HAP-1 (cell line): ENCODE measurements at regions not wholly inside any gene's neighbourhood (a gene's known extent, or its start where the extent isn't known, plus 50 kb on each side); places are given as distances from the start of the nearest gene placed in this dataset.

ENCODE experiments used
- DNase-seq, 2 experiments: peaks; one replicate each; pipeline ENCODE4 v3.0.0-alpha.2; 2016 to 2020; ENCODE audit warnings: low spot score in 2 of 2
- H3K27me3 ChIP-seq: fragments of 250-450 bp; sonication (Bioruptor Pico); 2 replicates; pipeline ENCODE4 v1.5.1; 2020; ENCODE audit warnings: low read depth, mild to moderate bottlenecking, moderate library complexity
- H3K36me3 ChIP-seq: fragments of 250-450 bp; sonication (Bioruptor Pico); replicated peaks from 2 replicates; pipeline ENCODE4 v1.5.1; 2020; ENCODE audit warnings: mild to moderate bottlenecking
- H3K4me1 ChIP-seq: fragments of 250-450 bp; sonication (Bioruptor Pico); 2 replicates; pipeline ENCODE4 v1.5.1; 2020; ENCODE audit warnings: mild to moderate bottlenecking
- H3K4me3 ChIP-seq: fragments of 250-450 bp; sonication (Bioruptor Pico); 2 replicates; pipeline ENCODE4 v1.5.1; 2020; ENCODE audit warnings: mild to moderate bottlenecking, moderate library complexity
- H3K9me3 ChIP-seq: fragments of 250-450 bp; sonication (Bioruptor Pico); 2 replicates; pipeline ENCODE4 v1.5.1; 2020; ENCODE audit warnings: mild to moderate bottlenecking, moderate library complexity
- in situ Hi-C: fragments of 300-500 bp; cut with MboI; formaldehyde crosslinking; loops from 3 replicates; pipeline ENCODE4 v1.14.3; 2020; ENCODE audit warnings: low sequenced_read_pairs, inconsistent platforms, mixed read lengths

DNA sequence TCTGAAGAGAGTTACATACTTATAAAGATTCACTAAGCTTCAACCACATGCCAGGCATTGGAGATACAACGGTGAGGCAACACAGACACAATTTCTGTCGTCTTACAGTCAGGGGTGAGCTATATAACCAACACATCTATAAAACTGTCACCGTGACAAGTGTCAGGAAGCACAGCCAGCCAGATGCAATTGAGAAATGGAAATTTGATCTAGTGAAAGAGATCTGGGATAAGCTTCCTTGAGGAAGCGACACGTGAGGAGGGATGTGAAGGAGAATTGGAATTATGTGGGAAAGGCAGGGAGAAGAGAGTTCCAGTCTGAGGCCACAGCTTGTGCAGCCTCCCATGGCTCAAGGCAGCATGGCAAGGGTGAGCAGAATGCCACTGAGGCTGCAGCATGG lies 50.9 kb upstream of the ZNF354B start:
- no peaks in the 10 kb centered on the region for H3K36me3 ChIP-seq
- in situ Hi-C loops: no loop called here
- no peaks in the 10 kb centered on the region for H3K9me3 ChIP-seq
- DNase-seq: no peak
- H3K4me3 ChIP-seq: no peak overlapping the region
- H3K27me3 ChIP-seq: no peaks in the 10 kb centered on the region
- H3K4me1 ChIP-seq: no peaks in the 10 kb centered on the region

DNA sequence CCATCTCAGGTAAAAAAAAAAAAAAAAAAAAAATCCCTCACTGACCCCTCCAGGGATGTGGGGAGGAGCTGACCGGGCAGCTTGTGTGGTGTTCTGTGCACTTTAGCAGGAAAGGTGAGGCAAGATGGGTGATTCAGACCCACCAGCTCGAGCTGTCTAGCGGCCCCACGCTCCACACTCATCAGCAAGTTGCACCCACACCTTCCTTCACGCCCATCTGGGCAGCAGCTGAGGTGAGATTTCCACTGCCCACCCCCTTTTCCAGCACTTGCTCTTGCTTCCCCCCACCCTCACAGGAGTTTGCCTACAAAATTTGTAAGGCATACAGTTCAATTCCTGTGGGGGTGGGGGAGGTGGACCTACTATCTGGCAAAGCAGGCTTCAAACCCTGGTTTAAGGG lies 58.7 kb upstream of the ZNF354B start:
- DNase-seq: no peak
- no peak overlapping the region for H3K4me3 ChIP-seq
- in situ Hi-C loops: no loop called here
- no peaks in the 10 kb centered on the region for H3K36me3 ChIP-seq
- no peaks in the 10 kb centered on the region for H3K9me3 ChIP-seq
- no peaks in the 10 kb centered on the region for H3K27me3 ChIP-seq
- no peaks in the 10 kb centered on the region for H3K4me1 ChIP-seq

DNA sequence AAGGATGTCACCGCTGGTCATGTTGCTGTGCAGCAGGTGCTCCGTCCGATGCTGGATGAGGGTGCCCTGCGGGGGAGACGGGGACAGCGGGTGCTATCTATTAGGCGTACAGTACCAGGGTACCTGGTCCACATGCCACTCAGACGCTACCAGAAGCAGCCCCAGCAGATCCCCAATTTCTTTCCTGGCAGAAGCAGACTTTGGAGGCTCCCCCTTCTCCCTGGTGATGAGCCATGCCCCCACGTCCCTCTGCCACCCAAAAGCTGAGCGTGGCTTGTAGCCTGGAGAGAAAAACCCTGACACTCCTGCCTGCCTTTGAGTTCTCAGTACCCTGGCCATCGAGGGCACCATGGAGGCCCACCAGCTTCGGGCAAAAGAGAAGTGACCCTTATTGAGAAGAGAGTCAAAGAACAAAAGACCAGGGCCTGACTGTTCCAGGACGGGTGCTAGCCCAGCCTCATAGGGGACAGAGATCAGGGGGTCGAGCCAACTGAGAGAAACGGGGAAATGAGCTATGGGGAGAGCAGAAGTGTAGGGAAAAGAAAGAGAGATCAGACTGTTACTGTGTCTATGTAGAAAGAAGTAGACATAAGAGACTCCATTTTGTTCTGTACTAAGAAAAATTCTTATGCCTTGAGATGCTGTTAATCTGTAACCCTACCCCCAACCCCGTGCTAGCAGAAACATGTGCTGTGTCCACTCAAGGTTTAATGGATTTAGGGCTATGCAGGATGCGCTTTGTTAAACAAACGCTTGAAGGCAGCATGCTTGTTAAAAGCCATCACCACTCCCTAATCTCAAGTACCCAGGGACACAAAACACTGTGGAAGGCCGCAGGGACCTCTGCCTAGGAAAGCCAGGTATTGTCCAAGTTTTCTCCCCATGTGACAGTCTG lies 62.0 kb upstream of the ZNF354B start:
- H3K4me3 ChIP-seq: no peak overlapping the region
- no peaks in the 10 kb centered on the region for H3K27me3 ChIP-seq
- no peak for DNase-seq
- in situ Hi-C loops: no loop called here
- H3K36me3 ChIP-seq: no peaks in the 10 kb centered on the region
- no peaks in the 10 kb centered on the region; the same call in 1 of the 2 replicates for H3K9me3 ChIP-seq
- H3K4me1 ChIP-seq: no peaks in the 10 kb centered on the region

DNA sequence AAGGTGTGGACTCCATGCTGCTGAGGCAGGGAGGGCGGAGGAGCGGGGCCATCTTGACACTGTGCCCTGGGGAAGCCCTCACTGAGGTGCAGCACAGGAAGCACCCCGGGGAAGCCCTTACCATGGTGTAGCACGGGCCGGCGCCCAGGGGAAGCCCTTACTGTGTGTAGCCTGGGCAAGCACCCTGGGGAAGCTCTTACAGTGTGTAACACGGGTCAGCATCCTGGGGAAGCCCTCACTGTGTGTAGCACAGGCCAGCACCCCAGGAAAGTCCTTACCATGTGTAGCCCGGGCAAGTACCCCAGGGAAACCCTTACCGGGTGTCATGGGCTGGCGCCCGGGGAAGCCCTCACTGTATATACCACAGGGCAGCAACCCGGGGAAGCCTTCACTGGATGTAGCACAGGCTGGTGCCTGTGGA lies 62.6 kb upstream of the ZNF354B start:
- no peaks in the 10 kb centered on the region for H3K36me3 ChIP-seq
- H3K4me3 ChIP-seq: no peak overlapping the region
- no peak for DNase-seq
- H3K4me1 ChIP-seq: no peaks in the 10 kb centered on the region
- no peaks in the 10 kb centered on the region for H3K27me3 ChIP-seq
- in situ Hi-C loops: no loop called here
- no peaks in the 10 kb centered on the region; the same call in 1 of the 2 replicates for H3K9me3 ChIP-seq

DNA sequence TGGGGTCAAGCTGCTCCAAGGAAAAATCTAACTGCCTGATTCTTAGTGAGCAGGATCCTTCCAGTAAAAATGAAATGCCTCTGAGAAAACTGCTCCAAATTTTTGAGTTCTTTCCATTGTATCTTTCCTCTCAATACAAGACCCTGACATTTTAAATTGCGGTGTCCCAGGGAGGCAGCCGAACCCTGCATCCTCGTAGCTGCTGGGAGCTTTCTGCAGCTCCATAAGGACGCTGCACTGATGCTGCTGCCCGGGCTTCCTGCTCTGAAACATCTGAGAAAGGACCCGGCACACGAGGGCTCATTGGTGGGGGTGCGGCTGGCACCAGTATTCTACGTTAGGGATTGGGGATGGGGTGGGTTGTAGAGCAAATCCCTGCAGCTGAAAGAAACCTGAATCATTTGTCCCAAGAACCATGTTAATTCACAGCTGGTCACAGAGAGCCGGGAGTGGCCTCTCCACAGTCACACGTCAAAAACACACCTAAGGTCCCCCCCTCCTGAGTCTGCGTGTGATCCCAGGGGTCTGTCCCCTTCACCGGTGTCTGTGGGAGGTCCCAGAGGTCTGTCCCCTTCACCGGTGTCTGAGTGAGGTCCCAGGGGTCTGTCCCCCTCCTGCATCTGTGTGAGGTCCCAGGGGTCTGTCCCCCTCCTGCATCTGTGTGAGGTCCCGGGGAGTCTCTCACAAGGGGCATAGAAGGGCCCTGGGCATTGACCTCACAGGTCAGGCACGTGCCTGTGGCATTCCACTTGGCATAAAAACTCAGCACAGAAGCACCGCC lies 63.4 kb upstream of the ZNF354B start:
- no peaks in the 10 kb centered on the region for H3K27me3 ChIP-seq
- no peak for DNase-seq
- H3K4me3 ChIP-seq: no peak overlapping the region
- in situ Hi-C loops: no loop called here
- no peaks in the 10 kb centered on the region for H3K36me3 ChIP-seq
- no peaks in the 10 kb centered on the region; the same call in 1 of the 2 replicates for H3K9me3 ChIP-seq
- no peaks in the 10 kb centered on the region for H3K4me1 ChIP-seq

DNA sequence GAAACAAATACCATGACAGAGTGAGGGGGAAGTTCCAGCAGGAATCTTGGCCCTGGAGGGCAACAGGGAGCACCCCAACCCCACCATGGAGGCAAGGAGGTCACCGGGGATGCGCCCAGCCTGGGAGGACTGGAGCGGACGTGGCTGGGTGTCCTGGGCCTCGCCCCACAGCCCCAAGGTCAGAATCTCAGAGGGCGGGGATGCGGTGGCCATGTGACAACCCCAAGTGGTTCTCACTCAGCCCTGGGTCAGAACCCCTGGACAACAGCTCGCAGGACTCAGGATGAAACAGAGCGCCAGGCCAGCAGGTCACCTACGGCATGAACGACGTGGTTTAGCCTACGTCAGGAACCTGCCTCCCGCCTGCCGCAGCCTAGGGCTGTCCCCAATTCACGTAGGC lies 64.0 kb upstream of the ZNF354A start:
- no peaks in the 10 kb centered on the region for H3K27me3 ChIP-seq
- DNase-seq: no peak
- H3K4me3 ChIP-seq: no peak overlapping the region
- H3K9me3 ChIP-seq: no peaks in the 10 kb centered on the region; the same call in 1 of the 2 replicates
- H3K36me3 ChIP-seq: no peaks in the 10 kb centered on the region
- H3K4me1 ChIP-seq: no peaks in the 10 kb centered on the region
- in situ Hi-C loops: no loop called here

DNA sequence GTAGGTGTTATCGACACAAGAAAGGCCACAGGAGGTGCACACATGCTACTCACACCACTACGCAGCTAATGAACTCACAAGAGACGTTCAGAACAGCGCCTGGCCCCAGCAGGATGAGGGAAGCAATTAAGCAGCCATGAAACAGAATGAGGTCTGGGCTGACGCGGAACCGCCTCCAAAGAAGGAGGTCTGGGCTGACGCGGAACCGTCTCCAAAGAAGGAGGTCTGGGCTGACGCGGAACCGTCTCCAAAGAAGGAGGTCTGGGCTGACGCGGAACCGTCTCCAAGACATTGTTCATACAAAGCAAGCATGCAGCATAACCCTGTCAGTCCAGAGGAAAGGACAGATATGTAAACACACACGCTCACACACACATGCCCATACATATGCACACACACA lies 63.2 kb upstream of the ZNF354A start:
- H3K9me3 ChIP-seq: no peaks in the 10 kb centered on the region; the same call in 1 of the 2 replicates
- H3K4me3 ChIP-seq: no peak overlapping the region
- no peak for DNase-seq

DNA sequence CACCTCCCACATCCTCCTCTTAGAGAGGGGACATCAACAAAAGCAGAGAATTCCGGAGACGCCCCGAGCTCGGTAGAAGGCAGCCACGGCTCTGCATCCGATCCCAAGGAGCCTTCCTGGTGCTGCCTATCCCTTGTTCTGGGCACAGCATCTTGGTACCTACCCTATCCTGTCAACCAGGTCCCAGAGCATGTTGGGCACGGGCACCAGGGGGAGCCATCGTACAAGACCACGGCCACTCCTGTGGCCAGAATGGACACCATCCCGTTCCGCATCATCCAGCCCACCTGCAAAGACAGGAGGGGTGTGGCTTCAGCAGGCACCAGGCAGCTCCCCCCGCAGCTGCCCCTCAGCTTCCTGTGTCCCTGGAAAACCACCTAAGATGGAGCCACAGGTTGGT lies 62.7 kb upstream of the ZNF354A start:
- peak; percentile 12 to 80 for DNase-seq
- H3K4me3 ChIP-seq: no peak overlapping the region
- in situ Hi-C loops: no loop called here
- H3K9me3 ChIP-seq: no peaks in the 10 kb centered on the region; the same call in 1 of the 2 replicates
- no peaks in the 10 kb centered on the region for H3K27me3 ChIP-seq
- H3K36me3 ChIP-seq: no peaks in the 10 kb centered on the region
- no peaks in the 10 kb centered on the region for H3K4me1 ChIP-seq

More for the DNA sequence above, 63.2 kb upstream of the ZNF354A start:
- no peaks in the 10 kb centered on the region for H3K27me3 ChIP-seq
- H3K36me3 ChIP-seq: no peaks in the 10 kb centered on the region
- H3K4me1 ChIP-seq: no peaks in the 10 kb centered on the region
- in situ Hi-C loops: no loop called here

DNA sequence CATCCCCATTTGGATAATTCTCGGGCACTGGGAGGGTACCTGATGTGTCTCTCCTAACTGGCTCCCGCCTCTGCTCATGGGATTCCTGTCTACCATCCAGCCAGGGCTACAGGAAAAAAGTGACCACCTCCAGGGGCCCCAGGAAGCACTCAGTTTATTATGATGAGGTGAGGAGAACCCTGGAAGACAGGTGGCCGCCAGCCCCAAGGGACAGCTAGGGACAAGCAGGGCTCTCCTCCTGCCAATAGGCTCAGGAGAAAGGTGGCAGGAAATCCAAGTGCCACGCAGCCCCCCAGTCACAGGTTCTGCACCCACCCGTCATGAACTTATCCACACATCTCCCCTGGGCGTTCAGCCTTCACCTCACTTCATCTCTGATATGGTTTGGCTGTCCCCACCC lies 61.5 kb upstream of the ZNF354A start:
- no peak for DNase-seq
- Histone ChIP-seq H3K36me3 (no peaks in the 10 kb centered on the region), H3K4me3 (no peak overlapping the region), H3K27me3 (no peaks in the 10 kb centered on the region), H3K4me1 (no peaks in the 10 kb centered on the region), H3K9me3 (no peaks in the 10 kb centered on the region; the same call in 1 of the 2 replicates)
- in situ Hi-C loops: no loop called here

DNA sequence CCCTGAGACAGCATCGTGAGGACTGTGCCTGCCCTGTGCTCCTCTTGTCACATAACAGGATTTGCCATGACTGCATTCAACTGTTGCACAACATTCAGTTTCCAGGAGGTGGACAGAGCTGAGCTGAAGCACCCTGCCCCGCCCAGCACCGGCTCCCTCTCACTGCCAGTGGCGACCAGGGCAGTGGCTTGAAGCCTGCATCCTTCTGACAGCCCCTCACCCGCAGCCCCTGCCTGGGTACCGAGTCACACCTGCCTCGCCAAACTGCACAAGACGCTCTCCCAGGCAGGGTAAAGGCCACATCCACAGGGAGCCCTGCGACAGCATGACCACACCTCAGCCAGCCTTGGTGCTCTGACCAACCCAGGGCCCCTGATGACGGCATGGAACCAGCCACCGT lies 59.9 kb upstream of the ZNF354A start:
- Histone ChIP-seq H3K4me1 (no peaks in the 10 kb centered on the region), H3K9me3 (no peaks in the 10 kb centered on the region; the same call in 1 of the 2 replicates), H3K27me3 (no peaks in the 10 kb centered on the region), H3K36me3 (no peaks in the 10 kb centered on the region), H3K4me3 (no peak overlapping the region)
- no peak for DNase-seq
- in situ Hi-C loops: no loop called here

DNA sequence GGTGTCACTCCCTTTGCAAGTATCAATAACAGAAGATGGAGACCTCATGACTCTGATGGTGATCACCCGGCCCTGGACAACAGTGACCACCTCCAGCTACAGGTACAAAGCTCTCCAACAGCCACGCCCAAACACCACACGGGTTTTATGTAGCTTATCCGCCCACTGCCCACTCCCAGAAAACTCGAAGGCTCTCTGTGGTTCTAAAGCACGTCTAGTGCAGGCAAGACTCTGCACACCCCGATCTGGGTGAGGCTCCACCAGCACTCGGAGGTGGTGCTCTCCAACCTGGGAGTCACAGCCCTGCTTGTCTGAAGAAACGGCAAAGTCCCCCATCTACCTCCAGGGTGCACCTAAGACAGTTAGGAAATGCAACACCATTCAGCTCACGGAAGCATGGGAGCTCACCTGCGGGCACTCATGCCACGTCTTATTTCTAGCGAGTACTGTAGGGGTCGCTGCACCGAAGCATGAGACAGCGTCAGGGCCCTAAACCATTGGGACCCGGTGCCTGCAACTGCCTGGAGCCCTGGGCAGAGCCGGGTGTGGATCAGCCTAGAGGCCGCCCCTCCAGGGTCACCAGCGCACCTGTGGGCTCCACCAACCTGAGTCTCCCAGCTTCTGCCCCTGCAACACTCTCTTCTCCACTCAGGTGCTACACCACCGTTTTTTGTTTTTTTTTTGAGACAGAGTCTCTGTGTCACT lies 58.1 kb upstream of the ZNF354A start:
- in situ Hi-C loops: no loop called here
- Histone ChIP-seq H3K27me3 (no peaks in the 10 kb centered on the region), H3K4me1 (no peaks in the 10 kb centered on the region), H3K4me3 (no peak overlapping the region), H3K36me3 (no peaks in the 10 kb centered on the region), H3K9me3 (no peaks in the 10 kb centered on the region; the same call in 1 of the 2 replicates)
- no peak for DNase-seq

DNA sequence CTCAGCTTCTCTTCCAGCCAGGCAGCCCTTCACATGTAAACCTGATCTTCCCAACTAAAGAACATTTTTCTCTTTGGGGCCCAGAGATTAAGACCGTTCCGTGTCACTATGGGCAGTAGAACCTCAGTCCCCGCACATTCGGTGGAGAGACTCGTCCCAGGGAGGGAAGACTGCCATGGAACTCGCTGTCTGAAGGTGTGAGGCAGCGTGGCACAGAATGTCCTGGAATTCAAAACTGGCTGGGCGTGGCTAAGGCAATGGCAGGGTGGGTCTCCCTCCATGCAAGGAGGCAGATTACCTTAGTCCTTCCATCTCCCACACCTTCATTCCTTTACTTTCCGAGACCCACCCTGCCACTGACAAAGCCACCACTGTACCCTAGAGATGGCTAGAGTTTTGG lies 57.4 kb upstream of the ZNF354A start:
- Histone ChIP-seq H3K27me3 (no peaks in the 10 kb centered on the region), H3K9me3 (no peaks in the 10 kb centered on the region), H3K4me3 (no peak overlapping the region), H3K4me1 (no peaks in the 10 kb centered on the region), H3K36me3 (no peaks in the 10 kb centered on the region)
- in situ Hi-C loops: no loop called here
- no peak for DNase-seq

DNA sequence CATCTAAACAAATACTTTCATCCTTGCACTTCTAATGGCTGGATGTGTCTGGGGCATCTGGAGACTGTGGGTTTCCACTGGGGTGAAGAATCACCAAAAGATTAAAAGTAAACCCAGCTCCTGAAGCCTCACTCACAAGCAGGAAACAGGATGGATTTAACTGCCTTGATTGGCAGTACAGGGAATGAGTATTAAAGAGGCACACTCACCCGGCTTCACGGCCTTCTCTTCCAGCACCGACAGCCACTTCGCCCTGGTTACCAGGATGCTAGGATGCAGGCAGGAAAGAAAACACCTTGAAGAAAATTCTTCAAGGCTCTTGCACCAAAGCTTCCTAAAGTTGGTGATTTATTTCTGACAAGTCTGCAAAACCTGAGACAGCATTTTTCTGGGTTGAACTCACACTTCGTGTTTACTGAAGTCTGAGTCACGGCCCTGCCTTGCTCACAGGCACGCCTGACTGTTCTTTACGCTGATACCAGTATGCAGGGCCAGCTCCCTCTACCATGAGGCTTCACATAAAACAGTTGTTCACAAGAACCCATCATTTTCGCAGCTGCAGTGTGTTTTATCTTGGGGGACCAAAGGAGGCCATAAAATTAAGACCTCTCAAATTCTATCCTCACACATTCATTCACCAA lies 56.5 kb upstream of the ZNF354A start:
- DNase-seq: no peak
- no peaks in the 10 kb centered on the region for H3K4me1 ChIP-seq
- in situ Hi-C loops: no loop called here
- no peak overlapping the region for H3K4me3 ChIP-seq
- 0 out of 2 replicates have a peak, but pooled peaks cover 2% of the 10 kb centered on the region for H3K9me3 ChIP-seq
- H3K27me3 ChIP-seq: no peaks in the 10 kb centered on the region
- H3K36me3 ChIP-seq: no peaks in the 10 kb centered on the region
